Suppressor macrophage (primary cell): ENCODE measurements at regions not wholly inside any gene's neighbourhood (a gene's known extent, or its start where the extent isn't known, plus 50 kb on each side); places are given as distances from the start of the nearest gene placed in this dataset.
"Not testable (repeated sequence)": the region's sequence is repeated elsewhere in the genome, so short reads cannot be mapped to it uniquely, and the experiment has no call there.

Experiments
- DNase-seq, 4 experiments: peaks; one replicate each; pipeline ENCODE4 v3.0.0-alpha.2; 2020 to 2022

DNA sequence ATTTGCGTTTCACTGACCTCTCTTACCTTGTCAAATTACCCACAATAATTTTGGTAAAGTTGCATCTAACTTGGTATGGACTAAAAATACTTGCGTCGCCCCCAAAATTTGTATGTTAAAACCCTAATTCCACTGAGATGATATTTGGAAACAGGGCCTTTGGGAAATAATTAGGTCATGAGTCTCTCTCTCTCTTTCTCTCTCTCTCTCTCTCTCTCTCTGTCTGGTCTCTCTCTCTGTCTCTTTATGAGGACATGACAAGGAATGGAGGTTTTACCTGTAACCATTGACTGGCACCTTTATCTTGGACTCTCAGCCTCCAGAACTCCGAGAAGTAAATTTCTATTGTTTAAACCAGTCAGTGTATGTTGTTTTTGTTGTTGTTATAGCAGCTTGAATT is 111.5 kb upstream of the BDP1 start:
- DNase-seq, result not testable (repeated sequence)

DNA sequence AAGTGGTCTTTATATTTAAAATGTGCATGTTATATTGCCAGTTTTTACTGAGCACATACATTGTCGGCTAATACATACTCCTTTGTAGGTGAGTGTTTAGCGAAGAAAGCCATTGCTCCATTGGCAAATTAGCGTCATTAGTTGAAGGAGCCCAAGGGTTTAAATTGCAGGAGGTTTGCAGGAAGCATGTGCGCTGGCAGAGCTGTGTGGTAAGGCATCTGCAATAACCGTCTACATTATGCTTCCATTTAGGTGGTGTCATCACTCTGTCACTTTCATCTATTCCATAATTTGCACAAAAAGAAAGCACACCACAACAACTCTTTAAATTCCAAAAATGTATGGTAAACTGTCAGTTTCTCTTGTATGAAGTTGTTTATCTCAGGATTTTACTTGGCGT is 82.8 kb upstream of the BDP1 start:
- not testable (repeated sequence) for DNase-seq

DNA sequence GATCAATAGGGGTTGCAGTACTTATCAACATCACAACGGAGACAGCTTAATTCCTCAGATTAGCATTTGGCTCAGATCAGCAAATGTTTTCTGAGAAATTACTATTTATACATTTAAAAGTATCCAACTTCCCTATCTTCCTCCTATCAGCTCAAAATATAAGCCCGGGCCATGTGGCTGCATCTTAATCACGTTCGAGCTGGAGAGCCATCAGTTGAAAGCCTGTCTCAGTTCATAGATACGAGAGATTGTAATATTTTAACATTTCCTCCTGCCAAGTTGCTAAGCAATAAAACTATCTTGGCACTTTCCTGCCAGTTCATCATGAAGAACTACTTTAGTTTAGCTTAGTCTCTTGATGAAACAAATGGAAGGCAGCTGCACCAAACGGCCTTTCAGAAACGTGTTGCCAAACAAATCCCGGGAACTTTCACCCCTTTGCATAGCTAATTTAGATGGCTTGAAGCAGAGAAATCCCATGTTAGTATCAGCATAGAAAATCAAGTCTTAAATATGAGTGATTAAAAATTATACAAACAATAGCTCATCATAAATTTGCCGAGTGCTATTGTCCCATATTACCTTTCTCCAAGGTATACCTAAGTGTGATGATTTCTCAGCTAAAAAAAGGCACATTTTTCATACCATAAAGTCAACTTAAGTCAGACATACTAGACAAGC is 82.3 kb upstream of the BDP1 start:
- not testable (repeated sequence) for DNase-seq

DNA sequence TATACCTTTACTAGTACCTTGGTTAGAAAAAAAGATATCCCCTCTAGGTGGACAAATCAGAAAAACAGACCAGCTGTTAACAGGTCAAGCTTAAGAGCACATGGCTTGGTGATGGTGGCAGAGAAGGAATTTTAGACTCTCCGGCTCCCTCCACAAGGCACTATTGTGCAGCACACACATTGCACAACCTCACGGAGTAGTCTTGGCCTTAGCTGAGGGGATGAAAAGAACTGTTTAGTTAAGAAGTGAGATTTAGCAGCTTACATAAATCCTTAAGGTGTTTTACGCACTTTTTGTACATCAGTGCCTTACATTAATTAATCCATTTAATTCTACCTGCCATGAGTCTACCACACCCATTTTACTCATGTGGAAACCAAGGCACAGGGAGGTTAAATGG is 71.2 kb upstream of the BDP1 start:
- not testable (repeated sequence) for DNase-seq

DNA sequence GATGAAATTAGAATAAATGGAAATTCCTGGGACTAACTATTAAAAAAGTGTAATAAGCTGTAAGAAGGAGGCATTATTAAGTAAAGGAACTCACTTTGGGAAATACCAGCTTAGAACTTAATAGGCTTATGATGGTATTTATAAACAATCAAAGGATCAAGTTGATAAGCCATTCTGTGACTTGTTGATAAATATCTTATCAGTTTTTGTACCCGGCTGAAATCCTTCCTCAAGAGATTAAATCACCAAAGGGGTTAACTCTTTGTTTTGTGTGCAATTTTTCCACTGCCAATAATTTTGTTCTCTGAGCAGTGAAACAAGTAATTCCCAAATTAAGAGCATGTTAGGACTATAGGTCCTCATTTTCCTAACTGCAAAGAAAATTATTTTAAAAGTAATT is 70.7 kb upstream of the BDP1 start:
- DNase-seq, result no peak

DNA sequence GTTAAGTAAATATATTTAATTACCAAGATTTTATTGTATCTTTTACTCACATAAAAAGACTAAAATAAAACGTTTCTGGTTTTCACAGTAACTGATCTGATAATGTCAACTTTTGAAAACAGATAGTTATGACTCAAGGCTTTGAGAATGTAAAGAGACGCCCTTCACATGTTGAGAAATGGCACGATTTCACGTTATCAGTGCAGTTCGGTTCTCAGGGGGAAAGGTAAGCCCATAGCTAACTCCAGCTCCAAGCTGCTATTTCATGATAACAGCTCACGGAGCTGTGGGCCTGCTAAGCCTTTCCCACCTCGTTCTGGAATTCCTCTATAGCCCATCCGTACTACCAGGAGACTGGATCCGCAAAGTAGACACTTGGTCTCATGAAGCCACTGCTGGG is 70.2 kb upstream of the BDP1 start:
- not testable (repeated sequence) for DNase-seq

DNA sequence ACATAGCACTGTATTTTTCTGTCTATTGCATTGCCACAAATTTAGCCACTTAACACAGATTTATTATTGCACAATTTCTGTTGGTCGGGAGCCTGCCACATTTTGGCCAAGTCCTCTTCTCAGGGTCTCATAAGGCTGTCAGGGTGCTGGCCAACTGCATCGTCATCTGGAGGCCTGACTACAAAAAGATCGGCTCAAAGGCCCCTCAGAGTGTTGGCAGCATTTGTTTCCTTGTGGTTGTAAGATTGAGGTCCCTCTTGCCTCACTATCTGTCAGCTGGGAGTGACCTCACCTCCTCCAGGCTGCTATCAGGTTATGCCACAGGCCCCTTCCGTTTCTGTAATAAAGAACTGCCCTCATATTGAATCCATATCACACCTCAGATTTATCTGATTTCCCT is 67.3 kb upstream of the BDP1 start:
- DNase-seq, result peak; percentile 15 to 56 (median 38)

DNA sequence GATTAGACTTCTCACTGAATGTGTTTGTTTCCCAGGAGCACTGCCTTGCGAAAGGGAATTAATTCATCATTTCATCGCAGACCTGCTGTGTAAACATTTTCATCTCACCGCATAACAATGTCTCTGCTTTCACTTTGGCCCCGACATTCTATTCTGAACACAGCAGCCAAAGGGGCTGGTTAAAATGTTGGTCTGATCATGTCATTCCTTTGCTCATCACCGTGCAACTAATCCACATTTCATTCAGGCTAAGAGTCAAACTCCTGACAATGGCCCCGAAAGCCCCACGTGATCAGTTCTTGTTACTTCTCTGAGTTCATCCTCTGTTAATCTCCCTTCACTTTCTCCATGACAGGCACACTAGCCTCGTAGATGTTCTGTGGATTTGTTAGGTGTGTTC is 57.1 kb upstream of the BDP1 start:
- not testable (repeated sequence) for DNase-seq

DNA sequence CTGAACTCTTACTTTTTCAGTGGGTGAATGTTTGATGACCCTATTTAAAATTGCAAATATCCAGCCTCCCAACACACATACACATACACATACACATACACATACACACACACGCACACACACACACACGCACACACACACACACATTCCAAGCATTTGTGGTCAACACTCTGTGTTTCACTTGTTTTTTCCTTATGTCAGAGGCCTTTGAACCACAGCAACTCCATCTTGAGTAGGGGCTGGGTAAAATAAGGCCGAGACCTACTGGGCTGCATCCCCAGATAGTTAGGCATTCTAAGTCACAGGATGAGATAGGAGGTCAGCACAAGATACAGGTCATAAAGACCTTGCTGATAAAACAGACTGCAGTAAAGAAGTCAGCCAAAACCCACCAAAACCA is 56.6 kb upstream of the BDP1 start:
- not testable (repeated sequence) for DNase-seq

DNA sequence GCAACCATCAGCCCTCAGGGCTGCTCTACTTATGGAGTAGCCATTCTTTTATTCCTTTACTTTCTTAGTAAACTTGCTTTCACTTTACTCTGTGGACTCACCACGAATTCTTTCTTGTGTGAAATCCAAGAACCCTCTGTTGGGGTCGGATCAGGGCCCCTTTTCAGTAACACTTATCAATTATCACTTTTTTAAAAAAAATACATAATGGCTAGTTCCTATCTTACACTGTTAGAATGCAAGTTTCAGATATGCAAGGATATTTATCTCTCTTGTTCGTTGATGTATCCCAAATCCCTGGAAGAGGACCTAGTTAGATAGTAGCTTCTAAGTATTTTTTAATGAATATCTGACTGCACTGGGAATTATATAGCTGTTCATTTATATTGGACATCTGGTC is 56.0 kb upstream of the BDP1 start:
- DNase-seq, result not testable (repeated sequence)

DNA sequence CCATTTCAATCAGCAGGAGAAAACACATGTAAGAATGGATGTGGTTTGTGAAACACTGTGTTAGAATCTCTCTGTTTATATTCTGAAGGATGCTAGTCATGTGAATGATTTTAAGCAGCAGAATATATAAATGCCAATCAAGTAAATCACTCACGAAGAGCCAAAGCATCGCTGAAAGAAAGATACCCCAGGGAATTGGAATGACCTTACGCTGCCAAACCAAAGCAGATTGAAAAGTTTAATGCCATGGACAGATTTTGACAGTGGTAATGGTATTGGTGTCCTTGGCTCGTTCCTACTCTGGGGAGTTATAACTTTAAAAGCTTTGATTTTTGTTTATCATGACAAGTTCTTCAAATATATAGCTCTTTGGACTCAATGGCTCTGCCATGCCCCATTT is 54.8 kb upstream of the BDP1 start:
- not testable (repeated sequence) for DNase-seq

DNA sequence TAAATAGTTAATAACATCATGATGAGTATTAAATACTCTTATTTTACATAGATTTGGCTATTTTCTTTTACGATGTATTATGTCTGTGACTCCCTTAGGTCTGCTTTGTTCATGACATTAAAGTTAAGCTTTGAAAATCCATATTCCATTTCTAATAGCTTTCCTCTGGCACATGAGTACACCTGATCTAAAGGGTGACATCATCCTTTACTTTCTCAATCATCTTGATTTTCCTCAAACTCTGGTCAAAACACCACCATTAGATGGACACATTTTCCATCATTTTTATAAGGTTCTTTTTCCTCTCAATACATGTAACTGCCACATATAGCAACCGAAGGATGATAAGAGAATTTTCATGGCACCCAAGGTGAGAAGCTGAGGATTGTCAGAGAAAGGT is 54.3 kb upstream of the BDP1 start:
- not testable (repeated sequence) for DNase-seq

DNA sequence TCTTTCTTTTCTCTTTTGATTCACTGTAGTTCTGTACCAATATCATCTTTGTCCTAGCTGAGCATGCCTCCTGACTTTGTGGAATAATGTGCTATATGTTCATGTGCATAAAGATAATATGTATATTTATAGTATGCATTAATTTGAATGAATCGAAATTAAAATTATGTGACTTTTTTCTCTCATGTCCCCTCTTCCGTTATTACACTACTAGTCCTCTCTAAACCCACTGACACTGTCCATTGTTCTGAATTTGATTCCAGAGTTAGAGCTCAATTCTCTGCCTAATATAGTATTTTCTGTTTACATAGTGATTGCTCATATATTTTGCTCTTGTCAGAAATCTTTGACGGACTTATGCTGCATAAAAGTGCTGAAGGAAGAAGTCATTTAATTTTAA is 53.9 kb upstream of the BDP1 start:
- DNase-seq, result not testable (repeated sequence)

DNA sequence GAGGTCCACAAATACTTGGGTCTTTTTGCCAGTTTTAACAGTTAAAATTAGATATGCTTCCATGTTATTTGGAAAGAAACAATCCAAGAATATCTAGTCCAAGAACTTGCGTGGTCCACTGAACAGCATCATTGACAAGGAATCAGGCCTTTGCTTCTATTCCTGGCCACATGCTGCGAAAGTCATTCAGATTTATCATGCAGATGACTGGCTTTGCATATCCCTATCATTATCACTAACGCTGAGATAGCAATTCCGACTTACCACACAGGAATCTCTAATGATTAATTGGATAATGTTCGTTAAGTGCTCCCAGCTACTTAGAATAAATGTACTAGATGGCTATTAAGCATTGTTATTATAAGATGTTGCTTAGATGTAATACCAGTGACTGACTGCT is 51.0 kb upstream of the BDP1 start:
- not testable (repeated sequence) for DNase-seq

DNA sequence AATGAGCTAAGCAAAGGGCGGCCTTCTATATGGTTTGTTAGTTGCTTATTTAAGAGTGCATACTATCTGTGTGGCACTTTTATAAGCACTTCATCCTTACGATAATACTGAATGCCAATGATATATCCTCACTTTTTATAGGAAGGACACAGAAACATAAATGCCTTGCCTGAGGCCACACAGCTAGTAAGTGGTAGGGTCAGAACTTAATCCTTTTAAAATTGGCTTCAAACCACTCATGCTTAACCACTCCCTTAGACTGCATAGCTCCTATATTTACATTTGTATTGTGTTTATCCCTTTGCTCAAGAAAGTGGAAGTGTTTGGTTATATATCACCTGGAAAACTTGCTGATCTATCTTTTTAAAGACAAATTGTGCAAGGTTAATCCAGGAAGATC is 50.5 kb upstream of the BDP1 start:
- not testable (repeated sequence) for DNase-seq
